ENCODE measurements at regions not wholly inside any gene's neighbourhood (a gene's known extent, or its start where the extent isn't known, plus 50 kb on each side); places are given as distances from the start of the nearest gene placed in this dataset.

DNA sequence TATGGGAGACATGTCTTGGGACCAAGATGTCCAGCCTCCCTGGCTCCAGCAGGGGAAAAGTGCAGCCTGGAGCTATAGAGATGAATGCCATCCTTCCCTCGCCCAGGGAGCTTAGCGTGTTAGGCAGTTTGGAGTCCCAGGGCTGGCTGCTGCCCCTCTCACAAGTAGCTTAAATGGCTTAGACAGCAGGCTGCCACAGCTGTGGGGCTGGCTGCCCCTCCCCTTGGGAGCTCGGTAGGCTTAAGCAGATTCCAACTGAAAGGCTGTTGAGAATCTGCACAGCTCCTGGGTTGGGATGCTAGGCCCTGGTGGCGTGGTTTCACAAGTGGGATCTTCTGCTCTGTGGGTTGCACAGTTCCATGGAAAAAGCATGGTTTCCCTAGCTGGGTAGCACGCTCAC, 940.5 kb upstream of the DDX18 start:
- TF ChIP-seq, protein P1, sequence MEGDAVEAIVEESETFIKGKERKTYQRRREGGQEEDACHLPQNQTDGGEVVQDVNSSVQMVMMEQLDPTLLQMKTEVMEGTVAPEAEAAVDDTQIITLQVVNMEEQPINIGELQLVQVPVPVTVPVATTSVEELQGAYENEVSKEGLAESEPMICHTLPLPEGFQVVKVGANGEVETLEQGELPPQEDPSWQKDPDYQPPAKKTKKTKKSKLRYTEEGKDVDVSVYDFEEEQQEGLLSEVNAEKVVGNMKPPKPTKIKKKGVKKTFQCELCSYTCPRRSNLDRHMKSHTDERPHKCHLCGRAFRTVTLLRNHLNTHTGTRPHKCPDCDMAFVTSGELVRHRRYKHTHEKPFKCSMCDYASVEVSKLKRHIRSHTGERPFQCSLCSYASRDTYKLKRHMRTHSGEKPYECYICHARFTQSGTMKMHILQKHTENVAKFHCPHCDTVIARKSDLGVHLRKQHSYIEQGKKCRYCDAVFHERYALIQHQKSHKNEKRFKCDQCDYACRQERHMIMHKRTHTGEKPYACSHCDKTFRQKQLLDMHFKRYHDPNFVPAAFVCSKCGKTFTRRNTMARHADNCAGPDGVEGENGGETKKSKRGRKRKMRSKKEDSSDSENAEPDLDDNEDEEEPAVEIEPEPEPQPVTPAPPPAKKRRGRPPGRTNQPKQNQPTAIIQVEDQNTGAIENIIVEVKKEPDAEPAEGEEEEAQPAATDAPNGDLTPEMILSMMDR (IDR thresholded peaks at IDR 0.05): no peak
- TF ChIP-seq POLR2AphosphoS5 (IDR thresholded peaks at IDR 0.05): no peak
- TF ChIP-seq POLR2A (IDR thresholded peaks at IDR 0.05): no peak
- TF ChIP-seq EP300 (IDR thresholded peaks at IDR 0.05): no peak

Measured in suprapubic skin (tissue), 4 donors.